H4 (cell line): ENCODE measurements at regions not wholly inside any gene's neighbourhood (a gene's known extent, or its start where the extent isn't known, plus 50 kb on each side); places are given as distances from the start of the nearest gene placed in this dataset.

Experiments used
- DNase-seq: peaks from one replicate; pipeline ENCODE4 v3.0.0-alpha.2; 2015; ENCODE audit warnings: low spot score

- DNase-seq: no peak
Observed at GRCh38 chr2:18791172-18791797, 201.9 kb upstream of the NT5C1B start.

GRCh38 chr2:18790509-18791171 lies 201.3 kb upstream of the NT5C1B start:
- DNase-seq: no peak

- peak; percentile 54 for DNase-seq
Observed at GRCh38 chr2:18788592-18788991, 199.2 kb upstream of the NT5C1B start.

GRCh38 chr2:18787726-18788125 lies 198.4 kb upstream of the NT5C1B start:
- no peak for DNase-seq

GRCh38 chr2:18784245-18784644 lies 194.9 kb upstream of the NT5C1B start:
- DNase-seq: no peak

- DNase-seq: no peak
Observed at GRCh38 chr2:18781541-18782280, 192.3 kb upstream of the NT5C1B start.

- no peak for DNase-seq
Observed at GRCh38 chr2:18777250-18777812, 188.0 kb upstream of the NT5C1B start.

GRCh38 chr2:18771212-18771611 lies 181.8 kb upstream of the NT5C1B start:
- no peak for DNase-seq

GRCh38 chr2:18763338-18763737 lies 174.0 kb upstream of the NT5C1B start:
- DNase-seq: no peak

- no peak for DNase-seq
Observed at GRCh38 chr2:18762667-18763066, 173.3 kb upstream of the NT5C1B start.

GRCh38 chr2:18754286-18754685 lies 164.9 kb upstream of the NT5C1B start:
- DNase-seq: no peak

GRCh38 chr2:18753722-18754121 lies 164.4 kb upstream of the NT5C1B start:
- DNase-seq: no peak

- DNase-seq: no peak
Observed at GRCh38 chr2:18752667-18753422, 163.5 kb upstream of the NT5C1B start.

- DNase-seq: peak; percentile 53
Observed at GRCh38 chr2:18752022-18752493, 162.7 kb upstream of the NT5C1B start.

- no peak for DNase-seq
Observed at GRCh38 chr2:18750672-18751554, 161.5 kb upstream of the NT5C1B start.

GRCh38 chr2:18749912-18750526 lies 160.7 kb upstream of the NT5C1B start:
- DNase-seq: peak; percentile 19

GRCh38 chr2:18745431-18746272 lies 156.3 kb upstream of the NT5C1B start:
- no peak for DNase-seq

GRCh38 chr2:18741895-18742732 lies 152.7 kb upstream of the NT5C1B start:
- no peak for DNase-seq
